RPMI7951 (cell line): ENCODE measurements at regions not wholly inside any gene's neighbourhood (a gene's known extent, or its start where the extent isn't known, plus 50 kb on each side); places are given as distances from the start of the nearest gene placed in this dataset.

Experiments used
- DNase-seq: peaks from one replicate; pipeline ENCODE4 v3.0.0-alpha.2; 2012; ENCODE audit warnings: low read depth

- DNase-seq = no peak
Observed at GRCh38 chr2:120401275-120402066, 55.5 kb downstream of the INHBB start.

DNA sequence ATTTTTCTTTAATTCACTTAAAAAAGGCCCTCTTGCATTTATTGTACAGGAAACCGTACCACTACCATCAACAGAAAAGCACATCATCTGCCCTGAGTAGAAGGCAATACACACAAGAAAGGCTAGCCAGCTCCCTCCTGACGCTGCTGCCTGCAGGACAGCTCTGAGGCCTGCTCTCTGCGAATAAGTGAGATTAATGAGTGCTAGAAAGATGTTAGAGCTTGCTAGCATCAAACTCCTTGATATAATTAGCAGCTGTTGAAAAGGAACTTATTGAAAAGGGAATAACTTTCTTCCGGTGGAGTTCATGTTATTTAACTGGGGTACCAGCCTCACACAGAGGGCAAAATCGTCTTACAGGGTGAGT, 56.1 kb downstream of the INHBB start:
- DNase-seq = no peak

- DNase-seq = no peak
Observed at GRCh38 chr2:120402508-120402907, 56.6 kb downstream of the INHBB start.

- DNase-seq = no peak
Observed at GRCh38 chr2:120403261-120403660, 57.3 kb downstream of the INHBB start.

DNA sequence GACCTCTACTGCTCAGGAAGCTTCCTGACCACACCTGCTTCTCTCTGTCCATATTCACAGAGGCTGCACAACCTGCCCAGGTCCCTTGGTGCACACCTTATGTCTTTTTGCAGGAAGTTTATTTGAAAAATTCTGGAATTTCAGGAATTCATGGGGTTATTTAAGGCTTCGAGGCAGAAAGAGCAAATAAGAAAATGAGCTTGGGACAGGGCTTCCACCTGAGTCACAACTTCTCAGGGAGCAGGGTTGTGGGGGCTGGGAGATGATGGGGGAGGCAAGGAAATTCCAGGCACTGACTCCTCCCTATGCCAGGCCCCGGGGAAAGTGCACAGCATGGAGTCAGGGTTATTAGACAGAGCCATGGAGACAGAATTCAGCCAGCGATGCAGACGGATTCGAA, 57.7 kb downstream of the INHBB start:
- DNase-seq = no peak

DNA sequence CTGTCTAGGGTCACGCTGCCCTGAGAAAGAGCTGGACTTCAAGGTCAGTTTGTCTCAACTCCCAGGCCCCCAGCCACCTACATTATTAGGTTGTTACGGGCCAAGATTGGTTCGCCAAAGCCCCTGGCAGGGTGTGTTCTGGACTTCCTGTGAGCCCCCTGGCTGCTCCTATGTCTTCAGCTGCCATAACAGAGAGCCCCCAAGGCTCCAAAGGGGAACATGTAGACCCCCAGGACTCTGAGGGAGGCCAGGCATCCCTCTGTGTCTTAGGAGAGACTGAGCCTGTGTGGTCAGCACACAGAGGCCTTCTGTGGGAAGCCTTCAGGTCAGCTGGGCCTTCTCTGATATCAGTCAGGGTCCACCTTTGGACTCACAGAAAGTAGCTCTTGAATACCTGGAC, 58.3 kb downstream of the INHBB start:
- no peak for DNase-seq

GRCh38 chr2:120404941-120405758, 59.2 kb downstream of the INHBB start:
- no peak for DNase-seq

DNA sequence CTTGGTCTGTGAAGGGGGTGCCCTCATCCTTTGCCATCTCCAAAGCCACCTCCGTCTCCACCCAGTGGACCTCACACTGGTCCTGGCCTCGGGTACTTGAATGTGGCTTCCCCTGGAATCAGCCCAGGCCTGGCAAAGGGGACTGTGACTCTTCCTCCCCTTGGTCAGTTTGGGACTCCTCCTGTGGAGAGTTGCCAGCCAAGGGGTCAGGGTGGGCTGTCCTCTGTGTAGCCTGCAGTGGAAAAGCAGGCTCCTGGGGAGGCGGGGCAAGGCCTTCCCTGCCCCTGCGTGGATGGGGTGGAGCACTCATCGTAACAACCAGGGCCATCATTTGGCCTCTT, 59.8 kb downstream of the INHBB start:
- DNase-seq = no peak

GRCh38 chr2:120406566-120406965, 60.6 kb downstream of the INHBB start:
- no peak for DNase-seq

DNA sequence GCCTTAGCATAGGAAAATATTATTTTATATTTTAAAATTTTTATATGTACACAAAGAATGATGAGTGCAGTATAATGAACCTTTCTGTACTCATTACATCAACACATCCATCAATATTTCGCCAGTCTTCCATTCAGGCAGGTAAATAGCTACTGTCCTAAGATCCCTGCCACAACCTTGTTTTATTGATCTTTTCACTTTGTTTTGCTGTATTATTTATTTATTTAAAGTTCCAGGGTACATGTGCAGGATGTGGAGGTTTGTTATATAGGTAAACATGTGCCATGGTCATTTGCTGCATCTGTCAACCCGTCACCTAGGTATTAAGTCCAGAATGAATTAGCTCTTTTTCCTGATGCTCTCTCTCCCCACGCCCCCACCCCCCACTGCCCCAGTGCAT, 64.6 kb downstream of the INHBB start:
- no peak for DNase-seq

DNA sequence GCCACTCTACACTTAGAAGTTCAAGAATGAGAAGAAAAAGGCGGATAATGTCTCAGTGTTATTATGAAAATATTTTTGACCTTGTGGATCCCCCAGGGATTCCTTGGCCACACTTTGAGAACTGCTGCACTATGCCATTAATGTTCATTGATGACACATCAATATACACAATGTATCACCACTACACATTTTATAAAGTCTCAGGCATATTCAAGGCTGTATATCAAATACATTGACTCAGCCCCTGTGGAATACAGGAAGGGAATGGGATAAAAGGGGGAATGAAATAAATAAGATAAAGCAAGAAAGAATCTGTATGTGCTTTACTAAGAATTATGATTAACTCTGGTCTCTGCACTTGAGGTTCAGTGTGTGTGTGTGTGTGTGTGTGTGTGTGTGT, 69.1 kb downstream of the INHBB start:
- no peak for DNase-seq

GRCh38 chr2:120415728-120416509, 70.0 kb downstream of the INHBB start:
- no peak for DNase-seq

DNA sequence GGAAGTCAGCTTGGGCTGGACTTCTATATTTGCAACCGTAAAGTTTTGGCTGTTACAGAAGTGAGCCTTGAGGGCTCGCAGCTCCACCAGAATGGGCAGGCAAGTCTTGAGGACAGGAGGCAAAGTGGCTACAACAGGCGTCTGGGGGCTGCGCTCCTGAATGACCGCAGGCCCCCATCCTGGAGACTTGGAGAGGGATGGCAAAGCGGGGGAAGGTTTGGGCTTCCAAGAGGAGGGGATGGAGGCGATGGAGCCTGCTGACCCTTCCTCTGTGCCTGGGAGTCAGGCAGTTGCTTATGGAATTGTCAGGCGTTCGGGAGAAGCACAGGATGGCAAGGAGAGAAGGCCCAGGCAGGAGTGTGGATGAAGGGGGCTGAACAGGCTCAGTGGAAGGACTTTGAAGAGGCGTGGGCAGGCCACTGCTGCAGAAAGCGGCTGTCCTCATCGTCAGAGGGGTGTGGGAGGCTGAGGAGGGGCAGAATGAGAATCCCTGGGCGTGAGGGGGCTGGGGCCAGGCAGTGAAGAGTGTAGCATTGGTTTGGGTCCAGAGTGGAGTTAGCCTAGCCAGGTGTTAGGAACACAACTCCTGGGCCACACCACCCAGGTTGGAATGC, 72.3 kb downstream of the INHBB start:
- no peak for DNase-seq

DNA sequence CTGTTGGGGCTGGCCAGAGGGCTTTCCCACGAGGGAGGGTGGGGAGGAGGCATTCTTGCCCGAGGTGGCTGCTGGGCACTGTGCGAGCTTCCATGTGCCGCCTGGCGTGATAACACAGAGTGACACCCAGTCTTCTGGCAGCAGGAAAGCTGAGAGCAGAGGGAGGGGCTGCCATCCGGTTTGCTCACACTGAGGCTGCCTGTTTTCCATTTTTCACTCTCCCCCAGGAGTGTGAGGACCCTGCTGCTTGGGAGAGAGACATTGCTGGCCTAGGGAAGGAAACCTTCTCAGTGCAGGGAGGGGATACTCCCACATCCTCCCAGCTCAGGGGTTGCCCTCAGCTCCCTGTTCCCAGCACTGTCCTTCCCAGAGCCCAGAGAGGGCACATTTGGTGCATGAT, 73.1 kb downstream of the INHBB start:
- no peak for DNase-seq

DNA sequence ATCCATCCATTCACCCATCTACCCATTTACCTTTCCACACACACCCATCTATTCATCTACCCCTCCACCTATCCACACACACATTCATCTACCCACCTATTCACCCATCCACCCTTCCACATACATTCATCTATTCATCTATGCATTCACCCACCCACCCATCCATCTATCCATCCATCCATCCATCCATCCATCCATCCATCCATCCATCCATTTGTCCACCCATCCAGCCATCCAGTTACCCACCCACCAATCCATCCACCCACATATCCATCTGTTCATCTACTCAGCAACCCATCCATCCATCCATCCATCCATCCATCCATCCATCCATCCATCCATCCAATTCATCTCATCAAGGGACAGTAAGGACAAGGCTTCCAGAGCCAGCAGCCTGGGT, 74.0 kb downstream of the INHBB start:
- no peak for DNase-seq

DNA sequence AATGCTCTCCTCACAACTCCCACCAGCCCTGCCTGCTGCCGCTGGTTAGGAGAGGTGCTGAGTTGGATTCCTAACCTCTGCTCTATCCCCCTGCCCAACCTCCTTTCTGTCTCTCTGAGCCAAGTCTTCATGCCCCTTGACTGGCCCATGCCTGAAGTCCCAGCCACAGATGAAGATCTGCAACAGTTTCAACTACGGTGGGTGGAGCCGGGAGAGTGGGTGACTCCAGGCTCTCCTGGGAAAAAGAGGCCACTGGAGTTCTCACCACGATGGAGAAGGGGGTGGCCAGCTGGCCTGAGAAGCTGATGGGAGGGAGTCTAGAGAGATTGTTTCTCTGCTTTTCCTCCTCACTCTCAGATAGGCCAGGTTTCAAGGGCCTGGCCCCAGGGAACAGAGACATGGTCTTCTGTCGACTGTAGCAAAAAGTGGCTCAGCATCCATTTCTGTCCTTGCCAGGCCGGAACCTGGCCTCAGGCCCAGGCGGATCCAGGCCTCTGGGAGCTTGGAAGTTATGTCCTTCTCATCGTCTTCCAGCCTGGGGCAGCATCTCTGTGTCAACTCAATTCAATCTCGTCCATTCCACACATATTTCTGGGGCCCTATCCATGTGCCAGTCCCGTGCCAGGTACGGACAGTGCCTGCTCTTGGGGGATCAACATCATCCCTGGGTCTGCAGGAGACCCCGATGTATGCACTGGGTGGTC, 75.3 kb downstream of the INHBB start:
- no peak for DNase-seq

GRCh38 chr2:120421830-120422175, 75.9 kb downstream of the INHBB start:
- DNase-seq = no peak

GRCh38 chr2:120422465-120423160, 76.7 kb downstream of the INHBB start:
- DNase-seq = no peak

DNA sequence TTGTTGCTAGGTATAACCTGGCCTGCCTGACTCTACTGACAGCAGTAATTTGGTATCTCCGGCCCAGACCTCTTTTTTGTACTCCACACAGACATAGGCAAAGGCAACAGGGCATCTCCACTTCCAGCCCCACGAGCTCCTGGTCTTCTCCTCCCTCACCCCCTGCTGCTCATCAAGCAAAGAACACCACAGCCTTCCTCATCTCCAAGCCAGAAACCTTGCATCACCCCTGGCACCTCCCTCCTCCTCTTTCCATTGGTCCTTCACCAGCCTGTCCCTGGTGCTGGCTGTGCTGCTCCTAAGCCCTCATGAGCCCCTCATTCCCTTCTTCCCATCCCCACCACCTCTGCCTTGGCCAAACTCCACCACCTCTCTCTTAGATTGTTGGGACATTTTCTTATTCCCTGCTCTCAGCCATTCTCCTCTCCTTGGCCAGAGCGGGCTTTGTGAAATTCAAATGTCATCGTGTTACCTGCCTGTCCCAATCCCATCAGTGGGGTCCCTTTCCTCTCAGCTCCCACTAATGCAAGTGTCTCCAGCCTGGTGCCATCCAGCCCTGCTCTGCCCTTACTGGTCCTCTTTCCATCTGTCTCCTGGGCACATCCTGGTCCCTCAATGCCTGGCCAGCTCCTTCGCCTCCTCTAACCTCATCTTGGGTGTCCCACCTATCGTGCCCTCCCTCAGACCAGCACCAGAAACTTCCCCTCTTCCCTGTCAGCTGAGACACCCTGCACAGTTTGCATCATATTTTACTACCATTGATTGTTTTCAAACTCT, 77.4 kb downstream of the INHBB start:
- DNase-seq = no peak

DNA sequence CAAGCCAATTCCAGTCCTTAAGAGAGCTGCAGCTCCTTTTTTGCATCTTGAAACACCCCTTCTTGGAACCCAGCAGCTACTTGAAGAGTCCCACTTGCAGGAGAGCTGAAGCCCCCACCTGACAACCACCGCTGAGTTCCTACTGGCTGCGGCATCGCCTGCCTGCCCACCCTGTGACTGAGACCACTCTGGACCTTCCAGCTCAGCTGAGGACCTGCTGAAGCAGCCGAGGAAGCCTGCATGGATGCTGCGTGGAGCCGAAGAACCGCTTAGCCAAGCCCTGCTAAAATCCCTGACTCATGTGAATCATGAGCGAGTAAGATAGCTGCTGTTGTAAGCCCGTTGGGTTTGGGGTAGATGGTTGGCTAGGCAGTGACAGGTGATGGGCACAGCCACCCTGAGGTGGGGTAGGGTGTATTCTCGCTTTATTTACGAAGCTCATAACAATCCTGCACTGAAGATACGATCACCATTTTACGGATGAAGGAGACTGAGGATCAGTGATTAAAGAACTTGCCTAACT, 78.4 kb downstream of the INHBB start:
- no peak for DNase-seq
